ENCODE measurements at regions not wholly inside any gene's neighbourhood (a gene's known extent, or its start where the extent isn't known, plus 50 kb on each side); places are given as distances from the start of the nearest gene placed in this dataset.
"Not testable (repeated sequence)": the region's sequence is repeated elsewhere in the genome, so short reads cannot be mapped to it uniquely, and the experiment has no call there.

- no peaks in the 10 kb centered on the region for H3K36me3 ChIP-seq (ENCODE audit: control insufficient read depth in 2 of 2, insufficient read depth in 2 of 2, low read length in 2 of 2)
- peaks cover 12% of the 10 kb centered on the region for H3K4me1 ChIP-seq (ENCODE audit: control insufficient read depth, insufficient read depth, low read length)
- no peaks in the 10 kb centered on the region for H3K27me3 ChIP-seq (ENCODE audit: control insufficient read depth in 1 of 2, insufficient read depth in 2 of 2, low read length in 2 of 2)
- no peak overlapping the region for H3K9ac ChIP-seq (ENCODE audit: low read length in 2 of 2)
- H3K4me3 ChIP-seq (ENCODE audit: low read length in 2 of 2) = no peak overlapping the region
- no peaks in the 10 kb centered on the region for H3K9me3 ChIP-seq (ENCODE audit: control insufficient read depth in 2 of 2, low read length in 2 of 2)
- no peak overlapping the region for H3K27ac ChIP-seq (ENCODE audit: low read length)
Measured at GRCh38 chr2:126975671-126976655, 77.3 kb downstream of the TEX51 start.

- Histone ChIP-seq H3K36me3 (ENCODE audit: control insufficient read depth in 2 of 2, insufficient read depth in 2 of 2, low read length in 2 of 2) (no peaks in the 10 kb centered on the region), H3K9ac (ENCODE audit: low read length in 2 of 2) (no peak overlapping the region), H3K27me3 (ENCODE audit: control insufficient read depth in 1 of 2, insufficient read depth in 2 of 2, low read length in 2 of 2) (no peaks in the 10 kb centered on the region), H3K9me3 (ENCODE audit: control insufficient read depth in 2 of 2, low read length in 2 of 2) (no peaks in the 10 kb centered on the region), H3K4me3 (ENCODE audit: low read length in 2 of 2) (no peak overlapping the region), H3K4me1 (ENCODE audit: control insufficient read depth, insufficient read depth, low read length) (peaks cover 6% of the 10 kb centered on the region), H3K27ac (ENCODE audit: low read length) (no peak overlapping the region)
Measured at GRCh38 chr2:126976721-126977328, 78.1 kb downstream of the TEX51 start.

GRCh38 chr2:126978333-126978732 lies 79.6 kb downstream of the TEX51 start:
- Histone ChIP-seq H3K27ac (ENCODE audit: low read length) (no peak overlapping the region), H3K36me3 (ENCODE audit: control insufficient read depth in 2 of 2, insufficient read depth in 2 of 2, low read length in 2 of 2) (no peaks in the 10 kb centered on the region), H3K9me3 (ENCODE audit: control insufficient read depth in 2 of 2, low read length in 2 of 2) (no peaks in the 10 kb centered on the region), H3K27me3 (ENCODE audit: control insufficient read depth in 1 of 2, insufficient read depth in 2 of 2, low read length in 2 of 2) (no peaks in the 10 kb centered on the region), H3K4me1 (ENCODE audit: control insufficient read depth, insufficient read depth, low read length) (no peaks in the 10 kb centered on the region), H3K9ac (ENCODE audit: low read length in 2 of 2) (no peak overlapping the region), H3K4me3 (ENCODE audit: low read length in 2 of 2) (no peak overlapping the region)

GRCh38 chr2:126979039-126980003 lies 80.6 kb downstream of the TEX51 start:
- Histone ChIP-seq H3K9me3 (ENCODE audit: control insufficient read depth in 2 of 2, low read length in 2 of 2) (no peaks in the 10 kb centered on the region), H3K9ac (ENCODE audit: low read length in 2 of 2) (no peak overlapping the region), H3K27me3 (ENCODE audit: control insufficient read depth in 1 of 2, insufficient read depth in 2 of 2, low read length in 2 of 2) (no peaks in the 10 kb centered on the region), H3K27ac (ENCODE audit: low read length) (no peak overlapping the region), H3K36me3 (ENCODE audit: control insufficient read depth in 2 of 2, insufficient read depth in 2 of 2, low read length in 2 of 2) (no peaks in the 10 kb centered on the region), H3K4me3 (ENCODE audit: low read length in 2 of 2) (no peak overlapping the region), H3K4me1 (ENCODE audit: control insufficient read depth, insufficient read depth, low read length) (no peaks in the 10 kb centered on the region)

GRCh38 chr2:126981476-126981875 lies 82.8 kb downstream of the TEX51 start:
- H3K9me3 ChIP-seq (ENCODE audit: control insufficient read depth in 2 of 2, low read length in 2 of 2) = no peaks in the 10 kb centered on the region
- H3K9ac ChIP-seq (ENCODE audit: low read length in 2 of 2) = no peak overlapping the region

GRCh38 chr2:126982935-126983334 lies 84.2 kb downstream of the TEX51 start:
- Histone ChIP-seq H3K27ac (ENCODE audit: low read length) (no peak overlapping the region), H3K4me1 (ENCODE audit: control insufficient read depth, insufficient read depth, low read length) (no peaks in the 10 kb centered on the region), H3K36me3 (ENCODE audit: control insufficient read depth in 2 of 2, insufficient read depth in 2 of 2, low read length in 2 of 2) (no peaks in the 10 kb centered on the region), H3K4me3 (ENCODE audit: low read length in 2 of 2) (no peak overlapping the region), H3K9me3 (ENCODE audit: control insufficient read depth in 2 of 2, low read length in 2 of 2) (no peaks in the 10 kb centered on the region), H3K9ac (ENCODE audit: low read length in 2 of 2) (no peak overlapping the region), H3K27me3 (ENCODE audit: control insufficient read depth in 1 of 2, insufficient read depth in 2 of 2, low read length in 2 of 2) (no peaks in the 10 kb centered on the region)

More at GRCh38 chr2:126981476-126981875, 82.8 kb downstream of the TEX51 start:
- Histone ChIP-seq H3K4me1 (ENCODE audit: control insufficient read depth, insufficient read depth, low read length) (no peaks in the 10 kb centered on the region), H3K4me3 (ENCODE audit: low read length in 2 of 2) (no peak overlapping the region), H3K27ac (ENCODE audit: low read length) (no peak overlapping the region), H3K36me3 (ENCODE audit: control insufficient read depth in 2 of 2, insufficient read depth in 2 of 2, low read length in 2 of 2) (no peaks in the 10 kb centered on the region), H3K27me3 (ENCODE audit: control insufficient read depth in 1 of 2, insufficient read depth in 2 of 2, low read length in 2 of 2) (no peaks in the 10 kb centered on the region)

GRCh38 chr2:126986631-126987187 lies 88.0 kb downstream of the TEX51 start:
- Histone ChIP-seq H3K27ac (ENCODE audit: low read length) (no peak overlapping the region), H3K36me3 (ENCODE audit: control insufficient read depth in 2 of 2, insufficient read depth in 2 of 2, low read length in 2 of 2) (no peaks in the 10 kb centered on the region), H3K4me1 (ENCODE audit: control insufficient read depth, insufficient read depth, low read length) (no peaks in the 10 kb centered on the region), H3K4me3 (ENCODE audit: low read length in 2 of 2) (no peak overlapping the region), H3K9me3 (ENCODE audit: control insufficient read depth in 2 of 2, low read length in 2 of 2) (no peaks in the 10 kb centered on the region), H3K27me3 (ENCODE audit: control insufficient read depth in 1 of 2, insufficient read depth in 2 of 2, low read length in 2 of 2) (no peaks in the 10 kb centered on the region), H3K9ac (ENCODE audit: low read length in 2 of 2) (no peak overlapping the region)

- Histone ChIP-seq H3K27me3 (ENCODE audit: control insufficient read depth in 1 of 2, insufficient read depth in 2 of 2, low read length in 2 of 2) (peaks cover 0 to 7% of the 10 kb centered on the region in 2 donors), H3K4me1 (ENCODE audit: control insufficient read depth, insufficient read depth, low read length) (no peaks in the 10 kb centered on the region)
Measured at GRCh38 chr2:126988482-126988881, 89.8 kb downstream of the TEX51 start.

GRCh38 chr2:126989064-126989463 lies 90.4 kb downstream of the TEX51 start:
- not testable (repeated sequence) for H3K9ac ChIP-seq (ENCODE audit: low read length in 2 of 2); H3K27me3 ChIP-seq (ENCODE audit: control insufficient read depth in 1 of 2, insufficient read depth in 2 of 2, low read length in 2 of 2); H3K4me3 ChIP-seq (ENCODE audit: low read length in 2 of 2); H3K27ac ChIP-seq (ENCODE audit: low read length); H3K4me1 ChIP-seq (ENCODE audit: control insufficient read depth, insufficient read depth, low read length); H3K9me3 ChIP-seq (ENCODE audit: control insufficient read depth in 2 of 2, low read length in 2 of 2); H3K36me3 ChIP-seq (ENCODE audit: control insufficient read depth in 2 of 2, insufficient read depth in 2 of 2, low read length in 2 of 2)

More at GRCh38 chr2:126988482-126988881, 89.8 kb downstream of the TEX51 start:
- H3K9ac ChIP-seq (ENCODE audit: low read length in 2 of 2) = no peak overlapping the region
- no peak overlapping the region for H3K27ac ChIP-seq (ENCODE audit: low read length)
- no peaks in the 10 kb centered on the region for H3K9me3 ChIP-seq (ENCODE audit: control insufficient read depth in 2 of 2, low read length in 2 of 2)
- H3K4me3 ChIP-seq (ENCODE audit: low read length in 2 of 2) = no peak overlapping the region
- H3K36me3 ChIP-seq (ENCODE audit: control insufficient read depth in 2 of 2, insufficient read depth in 2 of 2, low read length in 2 of 2) = no peaks in the 10 kb centered on the region

- no peak overlapping the region for H3K27ac ChIP-seq (ENCODE audit: low read length)
- no peak overlapping the region for H3K4me3 ChIP-seq (ENCODE audit: low read length in 2 of 2)
- H3K9ac ChIP-seq (ENCODE audit: low read length in 2 of 2) = no peak overlapping the region
- peaks cover 0 to 7% of the 10 kb centered on the region in 2 donors for H3K27me3 ChIP-seq (ENCODE audit: control insufficient read depth in 1 of 2, insufficient read depth in 2 of 2, low read length in 2 of 2)
- H3K4me1 ChIP-seq (ENCODE audit: control insufficient read depth, insufficient read depth, low read length) = no peaks in the 10 kb centered on the region
- no peaks in the 10 kb centered on the region for H3K36me3 ChIP-seq (ENCODE audit: control insufficient read depth in 2 of 2, insufficient read depth in 2 of 2, low read length in 2 of 2)
- H3K9me3 ChIP-seq (ENCODE audit: control insufficient read depth in 2 of 2, low read length in 2 of 2) = no peaks in the 10 kb centered on the region
Measured at GRCh38 chr2:126990200-126990599, 91.5 kb downstream of the TEX51 start.
